Panc1 (cell line): ENCODE measurements at regions not wholly inside any gene's neighbourhood (a gene's known extent, or its start where the extent isn't known, plus 50 kb on each side); places are given as distances from the start of the nearest gene placed in this dataset.

Experiments
- ATAC-seq: fragments of 200-7000 bp; cut with Tn5 transposase; 2 replicates; pipeline ENCODE4 v1.9.1; 2020; ENCODE audit warnings: mild to moderate bottlenecking, moderate library complexity
- BruUV-seq: library from RNA; stranded (reverse); fragments of 400-500 nt; replicated peaks from 2 replicates; lab custom pipeline; 2021; lab: Mats Ljungman, UMichigan
- CTCF ChIA-PET: fragments of 300-600 bp; sonication (Branson Sonifier 250); formaldehyde crosslinking; loops from one replicate; lab custom pipeline; 2022; ENCODE audit warnings: antibody characterized with exemption; lab: Charles Lee
- POLR2A ChIA-PET: fragments of 300-600 bp; sonication (Branson Sonifier 250); formaldehyde crosslinking; loops from one replicate; lab custom pipeline; 2022; ENCODE audit warnings: antibody characterized with exemption; lab: Charles Lee
- DNase-seq: peaks from one replicate; pipeline ENCODE4 v3.0.0-alpha.2; 2010; ENCODE audit warnings: low read depth, low spot score
- H3K27ac ChIP-seq: 2 replicates; pipeline ENCODE4 v1.5.1; 2011; ENCODE audit warnings: mild to moderate bottlenecking, low read length, inconsistent platforms
- H3K27me3 ChIP-seq: fragments of 200-500 bp; sonication (Bioruptor generic); 2 replicates; pipeline ENCODE4 v1.6.0; 2014; ENCODE audit warnings: low read length, inconsistent platforms; ENCODE audit not compliant: control insufficient read depth, insufficient read depth
- H3K36me3 ChIP-seq: fragments of 200-500 bp; sonication (Bioruptor generic); 2 replicates; pipeline ENCODE4 v1.5.1; 2014; ENCODE audit warnings: inconsistent platforms, mild to moderate bottlenecking, low read length, moderate library complexity; ENCODE audit not compliant: control insufficient read depth, insufficient read depth
- H3K4me1 ChIP-seq: 2 replicates; pipeline ENCODE4 v1.5.1; 2011; ENCODE audit warnings: inconsistent platforms, mild to moderate bottlenecking, low read length, moderate library complexity; ENCODE audit not compliant: control insufficient read depth, insufficient read depth
- H3K4me3 ChIP-seq, 2 experiments: 2 replicates each; pipeline ENCODE4 v1.5.1; 2011 to 2012; ENCODE audit warnings: low read depth in 2 of 2, low read length in 2 of 2, mild to moderate bottlenecking in 2 of 2, inconsistent platforms in 1 of 2, moderate library complexity in 1 of 2
- H3K9me3 ChIP-seq: fragments of 200-500 bp; sonication (Bioruptor generic); 2 replicates; pipeline ENCODE4 v1.5.1; 2014; ENCODE audit warnings: low read depth, mild to moderate bottlenecking, inconsistent platforms, low read length, moderate library complexity; ENCODE audit not compliant: control insufficient read depth, insufficient read depth
- CTCF ChIP-seq: fragments of 450-650 bp; IDR thresholded peaks from 2 replicates; pipeline ENCODE4 v1.5.1; 2017; ENCODE audit warnings: mild to moderate bottlenecking
- POLR2AphosphoS5 ChIP-seq: IDR thresholded peaks from 2 replicates; pipeline ENCODE4 v1.6.1; 2012; ENCODE audit warnings: mild to moderate bottlenecking, low read depth, low read length, moderate library complexity
- SIN3A ChIP-seq: IDR thresholded peaks from 2 replicates; pipeline ENCODE4 v1.6.1; 2012; ENCODE audit warnings: low read depth, mild to moderate bottlenecking, low read length, moderate library complexity, borderline replicate concordance; ENCODE audit not compliant: insufficient read depth
- TCF7L2 ChIP-seq: IDR thresholded peaks from 2 replicates; pipeline ENCODE4 v1.6.1; 2011; ENCODE audit warnings: mild to moderate bottlenecking, low read depth, low read length, inconsistent platforms
- in situ Hi-C: cut with HindIII; loops from 2 replicates; pipeline ENCODE4 v1.10.0; 2016; ENCODE audit warnings: low sequenced_read_pairs, low pct_unique_long_range_greater_than_20kb
- intact Hi-C: fragments of 100-400 bp; cut with micrococcal nuclease; formaldehyde crosslinking; loops from one replicate; pipeline ENCODE4 v1.10.0; 2022; ENCODE audit not compliant: unreplicated experiment
- TF ChIP-seq, protein P1 (sequence below), 2 experiments: IDR thresholded peaks; 2 replicates each; pipeline ENCODE4 v1.6.1; 2011 to 2012; ENCODE audit warnings: low read depth in 2 of 2, control low read depth in 1 of 2, low read length in 1 of 2, mild to moderate bottlenecking in 1 of 2, moderate library complexity in 1 of 2; ENCODE audit not compliant: insufficient read depth in 1 of 2

GRCh38 chr17:5644065-5644464 is 59.8 kb upstream of the NLRP1 start:
- intact Hi-C loops: no loop called here
- in situ Hi-C loops: no loop called here
- no peak for TF ChIP-seq SIN3A
- Histone ChIP-seq H3K4me3 (no peak overlapping the region), H3K4me1 (no peaks in the 10 kb centered on the region), H3K27ac (no peak overlapping the region), H3K27me3 (peaks cover 9% of the 10 kb centered on the region), H3K9me3 (no peaks in the 10 kb centered on the region), H3K36me3 (no peaks in the 10 kb centered on the region)
- no peak for ATAC-seq
- no peak for DNase-seq
- POLR2A ChIA-PET: no interaction called here
- CTCF ChIA-PET: no interaction called here
- BruUV-seq: no TSS peak

GRCh38 chr17:5651348-5651747 is 67.0 kb upstream of the NLRP1 start:
- DNase-seq (no peak), ATAC-seq (no peak)
- peaks cover 3% of the 10 kb centered on the region; the same call in 1 of the 2 replicates for H3K9me3 ChIP-seq
- H3K27me3 ChIP-seq: no peaks in the 10 kb centered on the region; the same call in 1 of the 2 replicates
- H3K4me3 ChIP-seq: no peak overlapping the region
- intact Hi-C loops: no loop called here
- in situ Hi-C loops: no loop called here
- no peak for TF ChIP-seq CTCF
- TF ChIP-seq, protein P1, sequence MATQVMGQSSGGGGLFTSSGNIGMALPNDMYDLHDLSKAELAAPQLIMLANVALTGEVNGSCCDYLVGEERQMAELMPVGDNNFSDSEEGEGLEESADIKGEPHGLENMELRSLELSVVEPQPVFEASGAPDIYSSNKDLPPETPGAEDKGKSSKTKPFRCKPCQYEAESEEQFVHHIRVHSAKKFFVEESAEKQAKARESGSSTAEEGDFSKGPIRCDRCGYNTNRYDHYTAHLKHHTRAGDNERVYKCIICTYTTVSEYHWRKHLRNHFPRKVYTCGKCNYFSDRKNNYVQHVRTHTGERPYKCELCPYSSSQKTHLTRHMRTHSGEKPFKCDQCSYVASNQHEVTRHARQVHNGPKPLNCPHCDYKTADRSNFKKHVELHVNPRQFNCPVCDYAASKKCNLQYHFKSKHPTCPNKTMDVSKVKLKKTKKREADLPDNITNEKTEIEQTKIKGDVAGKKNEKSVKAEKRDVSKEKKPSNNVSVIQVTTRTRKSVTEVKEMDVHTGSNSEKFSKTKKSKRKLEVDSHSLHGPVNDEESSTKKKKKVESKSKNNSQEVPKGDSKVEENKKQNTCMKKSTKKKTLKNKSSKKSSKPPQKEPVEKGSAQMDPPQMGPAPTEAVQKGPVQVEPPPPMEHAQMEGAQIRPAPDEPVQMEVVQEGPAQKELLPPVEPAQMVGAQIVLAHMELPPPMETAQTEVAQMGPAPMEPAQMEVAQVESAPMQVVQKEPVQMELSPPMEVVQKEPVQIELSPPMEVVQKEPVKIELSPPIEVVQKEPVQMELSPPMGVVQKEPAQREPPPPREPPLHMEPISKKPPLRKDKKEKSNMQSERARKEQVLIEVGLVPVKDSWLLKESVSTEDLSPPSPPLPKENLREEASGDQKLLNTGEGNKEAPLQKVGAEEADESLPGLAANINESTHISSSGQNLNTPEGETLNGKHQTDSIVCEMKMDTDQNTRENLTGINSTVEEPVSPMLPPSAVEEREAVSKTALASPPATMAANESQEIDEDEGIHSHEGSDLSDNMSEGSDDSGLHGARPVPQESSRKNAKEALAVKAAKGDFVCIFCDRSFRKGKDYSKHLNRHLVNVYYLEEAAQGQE (IDR thresholded peaks at IDR 0.05; ENCODE audit: insufficient read depth in 1 of 2, low read depth in 2 of 2, low read length in 1 of 2): no peak
- no peak for TF ChIP-seq SIN3A
- TF ChIP-seq TCF7L2: no peak
- TF ChIP-seq POLR2AphosphoS5: no peak
- no peak overlapping the region for H3K27ac ChIP-seq
- no TSS peak for BruUV-seq
- H3K36me3 ChIP-seq: no peaks in the 10 kb centered on the region
- H3K4me1 ChIP-seq: no peaks in the 10 kb centered on the region
- ChIA-PET POLR2A (interaction anchor here (0.7 kb wide), 1 partner anchor 162 kb away, joined by 3 read pairs; no protein-coding TSS in a partner anchor), CTCF (no interaction called here)

- Histone ChIP-seq H3K36me3 (no peaks in the 10 kb centered on the region), H3K9me3 (no peaks in the 10 kb centered on the region), H3K27me3 (no peaks in the 10 kb centered on the region), H3K27ac (no peak overlapping the region), H3K4me1 (no peaks in the 10 kb centered on the region), H3K4me3 (no peak overlapping the region)
- in situ Hi-C loops: no loop called here
- CTCF ChIA-PET: interaction anchor here (0.6 kb wide), 1 partner anchor 1186 kb away, joined by 3 read pairs; no protein-coding TSS in a partner anchor
- POLR2A ChIA-PET: no interaction called here
- no peak for ATAC-seq
- TF ChIP-seq, protein P1 (IDR thresholded peaks at IDR 0.05; ENCODE audit: insufficient read depth in 1 of 2, low read depth in 2 of 2, low read length in 1 of 2): no peak
- no peak for TF ChIP-seq SIN3A
- TF ChIP-seq TCF7L2: no peak
- TF ChIP-seq CTCF: no peak
- no peak for TF ChIP-seq POLR2AphosphoS5
- DNase-seq: no peak
- no TSS peak for BruUV-seq
- intact Hi-C loops: no loop called here
These were observed 77.3 kb upstream of the NLRP1 start for GRCh38 chr17:5661491-5662125.
